ENCODE measurements at regions not wholly inside any gene's neighbourhood (a gene's known extent, or its start where the extent isn't known, plus 50 kb on each side); places are given as distances from the start of the nearest gene placed in this dataset.

GRCh38 chr11:27909386-27909785, 198.6 kb downstream of the KIF18A start:
- POLR2A ChIA-PET = interaction anchor here (2.1 kb wide), 1 partner anchor 25 kb away, joined by 7 read pairs; no protein-coding TSS in a partner anchor
- peak overlapping the region; percentile 41 for H3K4me2 ChIP-seq (ENCODE audit: low read length)
- H3K9me3 ChIP-seq (ENCODE audit: control insufficient read depth in 1 of 2, insufficient read depth in 1 of 2, low read depth in 1 of 2, low read length in 2 of 2) = no peaks in the 10 kb centered on the region
- peak overlapping the region; percentile 28; the same call in 1 of the 2 replicates for H3K9ac ChIP-seq (ENCODE audit: low read length)
- CTCF ChIA-PET = interaction anchor here (2.2 to 2.6 kb wide), 2 partner anchors 25 to 192 kb away, joined by 6 to 7 read pairs; no protein-coding TSS in a partner anchor
- peak overlapping the region; percentile 49 for H2AFZ ChIP-seq (ENCODE audit: low read depth, low read length, poor library complexity, severe bottlenecking)
- H3K4me3 ChIP-seq (replicated peaks in 1 of 2; ENCODE audit: low read depth in 1 of 2, low read length in 2 of 2) = no peak overlapping the region
- 0 out of 2 replicates have a peak, but pooled peaks have one; percentile 4 for TF ChIP-seq CEBPB (IDR thresholded peaks at IDR 0.05; ENCODE audit: low read depth)
- no peak for TF ChIP-seq POLR2AphosphoS5 (IDR thresholded peaks at IDR 0.05; ENCODE audit: low read depth, low read length)
- no peak for TF ChIP-seq REST (IDR thresholded peaks at IDR 0.05; ENCODE audit: low read depth)
- TF ChIP-seq RAD21 (IDR thresholded peaks at IDR 0.05; ENCODE audit: low read depth) = 0 out of 2 replicates have a peak, but pooled peaks have one; percentile 27
- TF ChIP-seq CTCF (IDR thresholded peaks at IDR 0.05 in 2 of 3, conservative IDR thresholded peaks at IDR 0.05 in 1 of 3; ENCODE audit: borderline replicate concordance in 1 of 3, insufficient read depth in 1 of 3, low read depth in 2 of 3, low read length in 2 of 3) = peak; percentile 24 to 57 (median 31); a peak in 3 of 6 replicates
- peak overlapping the region; percentile 12; the same call in 1 of the 2 replicates for H3K27ac ChIP-seq (ENCODE audit: low read depth, low read length)
- H3K9me2 ChIP-seq (ENCODE audit: insufficient read depth) = no peaks in the 10 kb centered on the region
- RAD21 ChIA-PET (ENCODE audit: low non-redundant PET in 1 of 2, low total read pairs in 2 of 2, uncharacterized antibody in 2 of 2, unreplicated experiment in 2 of 2) = no interaction called here
- BruUV-seq (replicated peaks) = no TSS peak
- intact Hi-C loops (cut with micrococcal nuclease) = no loop called here
- ATAC-seq (peak; percentile 74), DNase-seq (ENCODE audit: low read depth, low spot score) (no peak)
- H3K27me3 ChIP-seq (ENCODE audit: insufficient read depth, low read length) = no peaks in the 10 kb centered on the region
- H3K79me2 ChIP-seq (ENCODE audit: insufficient read depth, low read length) = no peaks in the 10 kb centered on the region
- H3K4me1 ChIP-seq (ENCODE audit: control insufficient read depth in 1 of 2, insufficient read depth in 2 of 2, low read length in 2 of 2) = peaks cover 26 to 79% of the 10 kb centered on the region in 2 experiments
- H4K20me1 ChIP-seq (ENCODE audit: insufficient read depth) = no peaks in the 10 kb centered on the region
- no peaks in the 10 kb centered on the region for H3K36me3 ChIP-seq (ENCODE audit: control insufficient read depth in 1 of 2, insufficient read depth in 2 of 2, low read length in 2 of 2)
